ENCODE measurements at regions not wholly inside any gene's neighbourhood (a gene's known extent, or its start where the extent isn't known, plus 50 kb on each side); places are given as distances from the start of the nearest gene placed in this dataset.
"Not testable (repeated sequence)": the region's sequence is repeated elsewhere in the genome, so short reads cannot be mapped to it uniquely, and the experiment has no call there.

GRCh38 chr14:97120204-97120603 lies 323.0 kb downstream of the VRK1 start:
- no peak for DNase-seq (ENCODE audit: low read depth in 4 of 4, low spot score in 2 of 4)

GRCh38 chr14:97120611-97121031 lies 323.4 kb downstream of the VRK1 start:
- no peak for DNase-seq (ENCODE audit: low read depth in 4 of 4, low spot score in 2 of 4)

- no peak for DNase-seq (ENCODE audit: low read depth in 4 of 4, low spot score in 2 of 4)
Measured at GRCh38 chr14:97129639-97130038, 332.5 kb downstream of the VRK1 start.

GRCh38 chr14:97135847-97136246 lies 338.7 kb downstream of the VRK1 start:
- DNase-seq (ENCODE audit: low read depth in 4 of 4, low spot score in 2 of 4), result not testable (repeated sequence)

- DNase-seq (ENCODE audit: low read depth in 4 of 4, low spot score in 2 of 4), result no peak
Measured at GRCh38 chr14:97137705-97138104, 340.5 kb downstream of the VRK1 start.

- no peak for DNase-seq (ENCODE audit: low read depth in 4 of 4, low spot score in 2 of 4)
Measured at GRCh38 chr14:97138801-97139200, 341.6 kb downstream of the VRK1 start.

- DNase-seq (ENCODE audit: low read depth in 4 of 4, low spot score in 2 of 4), result no peak
Measured at GRCh38 chr14:97143011-97143410, 345.8 kb downstream of the VRK1 start.

- no peak for DNase-seq (ENCODE audit: low read depth in 4 of 4, low spot score in 2 of 4)
Measured at GRCh38 chr14:97143456-97143855, 346.3 kb downstream of the VRK1 start.

GRCh38 chr14:97148021-97148420 lies 350.8 kb downstream of the VRK1 start:
- DNase-seq (ENCODE audit: low read depth in 4 of 4, low spot score in 2 of 4), result not testable (repeated sequence)

- no peak for DNase-seq (ENCODE audit: low read depth in 4 of 4, low spot score in 2 of 4)
Measured at GRCh38 chr14:97149775-97150174, 352.6 kb downstream of the VRK1 start.

- DNase-seq (ENCODE audit: low read depth in 4 of 4, low spot score in 2 of 4), result no peak
Measured at GRCh38 chr14:97153527-97153926, 356.3 kb downstream of the VRK1 start.

GRCh38 chr14:97155320-97155719 lies 358.1 kb downstream of the VRK1 start:
- no peak for DNase-seq (ENCODE audit: low read depth in 4 of 4, low spot score in 2 of 4)

GRCh38 chr14:97155814-97156213 lies 358.6 kb downstream of the VRK1 start:
- no peak for DNase-seq (ENCODE audit: low read depth in 4 of 4, low spot score in 2 of 4)

GRCh38 chr14:97156705-97157104 lies 359.5 kb downstream of the VRK1 start:
- DNase-seq (ENCODE audit: low read depth in 4 of 4, low spot score in 2 of 4), result no peak

- no peak for DNase-seq (ENCODE audit: low read depth in 4 of 4, low spot score in 2 of 4)
Measured at GRCh38 chr14:97158102-97158501, 360.9 kb downstream of the VRK1 start.

GRCh38 chr14:97159124-97159523 lies 361.9 kb downstream of the VRK1 start:
- no peak for DNase-seq (ENCODE audit: low read depth in 4 of 4, low spot score in 2 of 4)

- DNase-seq (ENCODE audit: low read depth in 4 of 4, low spot score in 2 of 4), result no peak
Measured at GRCh38 chr14:97162621-97163020, 365.4 kb downstream of the VRK1 start.

- no peak for DNase-seq (ENCODE audit: low read depth in 4 of 4, low spot score in 2 of 4)
Measured at GRCh38 chr14:97164021-97164420, 366.8 kb downstream of the VRK1 start.

GRCh38 chr14:97166497-97166896 lies 369.3 kb downstream of the VRK1 start:
- DNase-seq (ENCODE audit: low read depth in 4 of 4, low spot score in 2 of 4), result no peak

GRCh38 chr14:97167577-97167976 lies 370.4 kb downstream of the VRK1 start:
- DNase-seq (ENCODE audit: low read depth in 4 of 4, low spot score in 2 of 4), result not testable (repeated sequence)

GRCh38 chr14:97172644-97173043 lies 375.5 kb downstream of the VRK1 start:
- DNase-seq (ENCODE audit: low read depth in 4 of 4, low spot score in 2 of 4), result no peak

GRCh38 chr14:97177016-97177415 lies 379.8 kb downstream of the VRK1 start:
- no peak for DNase-seq (ENCODE audit: low read depth in 4 of 4, low spot score in 2 of 4)

- no peak for DNase-seq (ENCODE audit: low read depth in 4 of 4, low spot score in 2 of 4)
Measured at GRCh38 chr14:97177635-97178034, 380.5 kb downstream of the VRK1 start.

- no peak for DNase-seq (ENCODE audit: low read depth in 4 of 4, low spot score in 2 of 4)
Measured at GRCh38 chr14:97178781-97179180, 381.6 kb downstream of the VRK1 start.

Data from left renal cortex interstitium (tissue), 4 donors.